Endodermal cell (in vitro differentiated cells): ENCODE measurements at regions not wholly inside any gene's neighbourhood (a gene's known extent, or its start where the extent isn't known, plus 50 kb on each side); places are given as distances from the start of the nearest gene placed in this dataset.

Source experiments
- DNase-seq: peaks from one replicate; pipeline ENCODE4 v3.0.0-alpha.2; 2017
- H3K27ac ChIP-seq: 2 replicates; pipeline ENCODE4 v1.5.1; 2013; ENCODE audit warnings: mild to moderate bottlenecking, low read depth, low read length, moderate library complexity
- H3K27me3 ChIP-seq: 2 replicates; pipeline ENCODE4 v1.6.1; 2013; ENCODE audit warnings: mild to moderate bottlenecking, low read length, moderate library complexity; ENCODE audit not compliant: insufficient read depth, control insufficient read depth, poor library complexity, severe bottlenecking
- H3K36me3 ChIP-seq: 2 replicates; pipeline ENCODE4 v1.7.0; 2013; ENCODE audit warnings: mild to moderate bottlenecking, low read length, moderate library complexity; ENCODE audit not compliant: control insufficient read depth, insufficient read depth
- H3K4me1 ChIP-seq: one replicate; pipeline ENCODE4 v1.7.0; 2013; ENCODE audit warnings: low read length; ENCODE audit not compliant: control insufficient read depth, insufficient read depth
- H3K4me3 ChIP-seq: 2 replicates; pipeline ENCODE4 v1.5.1; 2013; ENCODE audit warnings: mild to moderate bottlenecking, low read length, moderate library complexity
- H3K9ac ChIP-seq: 2 replicates; pipeline ENCODE4 v1.6.1; 2013; ENCODE audit warnings: mild to moderate bottlenecking, low read length, moderate library complexity; ENCODE audit not compliant: poor library complexity, severe bottlenecking; ENCODE audit errors: extremely low read depth
- H3K9me3 ChIP-seq: 2 replicates; pipeline ENCODE4 v1.6.1; 2013; ENCODE audit warnings: mild to moderate bottlenecking, low read length, moderate library complexity; ENCODE audit not compliant: control insufficient read depth
- H3K27ac Mint-ChIP-seq: 2 replicates; pipeline ENCODE4 v1.8.0; 2020; ENCODE audit warnings: mixed read lengths
- H3K27me3 Mint-ChIP-seq: 2 replicates; pipeline ENCODE4 v1.8.0; 2021; ENCODE audit warnings: mild to moderate bottlenecking, mixed read lengths; ENCODE audit not compliant: insufficient read depth
- H3K36me3 Mint-ChIP-seq: 2 replicates; pipeline ENCODE4 v1.8.0; 2020; ENCODE audit warnings: low read depth, mixed read lengths
- H3K4me1 Mint-ChIP-seq: 2 replicates; pipeline ENCODE4 v1.8.0; 2020; ENCODE audit warnings: mixed read lengths
- H3K4me3 Mint-ChIP-seq: 2 replicates; pipeline ENCODE4 v1.8.0; 2020; ENCODE audit warnings: mild to moderate bottlenecking, moderate library complexity, mixed read lengths
- H3K9me3 Mint-ChIP-seq: 2 replicates; pipeline ENCODE4 v1.8.0; 2020; ENCODE audit warnings: mild to moderate bottlenecking, mixed read lengths
- CTCF ChIP-seq: fragments of 200-600 bp; sonication (generic); conservative IDR thresholded peaks from 2 replicates; pipeline ENCODE4 v1.5.0; 2021; ENCODE audit warnings: antibody characterized with exemption, mild to moderate bottlenecking
- WGBS, 2 experiments: methylation state at CpG; one replicate each; pipeline versions ENCODE4 v1.1.5 to v1.1.7; 2013; ENCODE audit warnings: missing lambda C conversion rate in 2 of 2, mixed read lengths in 1 of 2; ENCODE audit not compliant: insufficient coverage in 1 of 2, insufficient read length in 1 of 2; 5-methylcytosine and 5-hydroxymethylcytosine counted together

- no peaks in the 10 kb centered on the region for H3K4me1 Mint-ChIP-seq
- no peak for DNase-seq
- no peaks in the 10 kb centered on the region for H3K36me3 ChIP-seq
- WGBS, 2 experiments = 91% methylated on average over 6 of the region's 6 CpGs; no CpG with 5 or more reads in 1 of the 2 experiments
- TF ChIP-seq CTCF = no peak
- H3K4me3 ChIP-seq = no peak overlapping the region
- H3K4me3 Mint-ChIP-seq = no peak overlapping the region
- no peaks in the 10 kb centered on the region for H3K27me3 ChIP-seq
- H3K27ac ChIP-seq = no peak overlapping the region
- H3K9me3 Mint-ChIP-seq = peaks cover 3% of the 10 kb centered on the region
- H3K4me1 ChIP-seq = no peaks in the 10 kb centered on the region
- no peaks in the 10 kb centered on the region for H3K9me3 ChIP-seq
- no peaks in the 10 kb centered on the region for H3K36me3 Mint-ChIP-seq
- H3K9ac ChIP-seq = no peak overlapping the region
- no peak overlapping the region for H3K27ac Mint-ChIP-seq
- H3K27me3 Mint-ChIP-seq = no peaks in the 10 kb centered on the region
Measured at GRCh38 chr2:192398236-192398635, 203.5 kb upstream of the TMEFF2 start.

- Mint-ChIP-seq H3K27me3 (no peaks in the 10 kb centered on the region), H3K9me3 (peaks cover 3% of the 10 kb centered on the region), H3K36me3 (no peaks in the 10 kb centered on the region), H3K4me3 (no peak overlapping the region), H3K4me1 (no peaks in the 10 kb centered on the region), H3K27ac (no peak overlapping the region)
- Histone ChIP-seq H3K4me3 (no peak overlapping the region), H3K36me3 (no peaks in the 10 kb centered on the region), H3K9ac (no peak overlapping the region), H3K27ac (no peak overlapping the region), H3K9me3 (no peaks in the 10 kb centered on the region), H3K4me1 (no peaks in the 10 kb centered on the region), H3K27me3 (no peaks in the 10 kb centered on the region)
- no peak for TF ChIP-seq CTCF
- DNase-seq = no peak
- WGBS, 2 experiments = no CpG with 5 or more reads among the region's 3 CpGs
Measured at GRCh38 chr2:192394605-192395004, 199.9 kb upstream of the TMEFF2 start.

DNA sequence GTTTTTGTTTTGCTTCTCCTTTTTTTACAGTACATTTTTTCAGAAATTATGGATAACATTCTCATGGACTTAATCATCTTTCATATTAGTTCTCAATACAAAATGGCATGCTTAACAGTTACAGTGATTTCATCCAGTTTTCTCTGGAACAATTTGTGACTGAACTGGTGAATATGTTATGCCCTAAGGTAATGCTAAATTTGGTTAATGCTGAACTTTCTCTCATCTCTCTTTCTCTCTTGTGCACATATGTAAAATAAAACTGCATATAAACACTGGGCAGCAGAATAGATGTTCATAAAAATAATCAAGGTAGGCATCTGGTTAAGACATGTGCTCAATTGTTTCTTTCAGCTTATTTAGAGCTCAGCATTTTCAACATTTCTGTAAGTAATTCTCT, 196.3 kb upstream of the TMEFF2 start:
- H3K9me3 Mint-ChIP-seq = peaks cover 9% of the 10 kb centered on the region
- no peaks in the 10 kb centered on the region for H3K4me1 Mint-ChIP-seq
- H3K36me3 Mint-ChIP-seq = no peaks in the 10 kb centered on the region
- Histone ChIP-seq H3K9me3 (peaks cover 11% of the 10 kb centered on the region), H3K36me3 (no peaks in the 10 kb centered on the region), H3K4me1 (no peaks in the 10 kb centered on the region), H3K4me3 (no peak overlapping the region), H3K9ac (no peak overlapping the region), H3K27ac (no peak overlapping the region), H3K27me3 (no peaks in the 10 kb centered on the region)
- no peak for DNase-seq
- TF ChIP-seq CTCF = no peak
- H3K27me3 Mint-ChIP-seq = no peaks in the 10 kb centered on the region
- H3K27ac Mint-ChIP-seq = no peak overlapping the region
- no peak overlapping the region for H3K4me3 Mint-ChIP-seq
